OCI-LY3 (cell line): ENCODE measurements at regions not wholly inside any gene's neighbourhood (a gene's known extent, or its start where the extent isn't known, plus 50 kb on each side); places are given as distances from the start of the nearest gene placed in this dataset.

Experiments used
- EZH2phosphoT487 ChIP-seq: fragments of 200-600 bp; shearing (Covaris generic); IDR thresholded peaks from 2 replicates; pipeline ENCODE4 v1.6.1; 2018; ENCODE audit warnings: antibody characterized with exemption, mixed run types, low read depth
- TF ChIP-seq, protein P1 (sequence below): fragments of 200-600, 300-600 bp; sonication (generic); IDR thresholded peaks from 2 replicates; pipeline ENCODE4 v1.5.1; 2014; ENCODE audit warnings: antibody characterized with exemption, low read length, low read depth

DNA sequence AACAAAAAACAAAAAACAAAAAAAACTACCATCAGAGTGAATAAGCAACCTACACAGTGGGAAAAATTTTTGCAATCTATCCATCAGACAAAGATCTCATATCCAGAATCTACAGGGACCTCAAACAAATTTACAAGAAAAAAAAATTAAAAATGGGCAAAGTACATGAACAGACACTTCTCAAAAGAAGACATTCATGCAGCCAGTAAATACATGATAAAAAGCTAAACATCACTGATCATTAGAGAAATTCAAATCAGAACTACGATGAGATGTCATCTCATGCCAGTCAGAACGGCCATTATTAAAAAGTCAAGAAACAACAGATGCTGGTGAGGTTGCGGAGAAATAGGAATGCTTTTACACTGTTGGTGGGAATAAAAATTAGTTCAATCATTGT, 466.5 kb upstream of the ATXN7L3B start:
- TF ChIP-seq, protein P1, sequence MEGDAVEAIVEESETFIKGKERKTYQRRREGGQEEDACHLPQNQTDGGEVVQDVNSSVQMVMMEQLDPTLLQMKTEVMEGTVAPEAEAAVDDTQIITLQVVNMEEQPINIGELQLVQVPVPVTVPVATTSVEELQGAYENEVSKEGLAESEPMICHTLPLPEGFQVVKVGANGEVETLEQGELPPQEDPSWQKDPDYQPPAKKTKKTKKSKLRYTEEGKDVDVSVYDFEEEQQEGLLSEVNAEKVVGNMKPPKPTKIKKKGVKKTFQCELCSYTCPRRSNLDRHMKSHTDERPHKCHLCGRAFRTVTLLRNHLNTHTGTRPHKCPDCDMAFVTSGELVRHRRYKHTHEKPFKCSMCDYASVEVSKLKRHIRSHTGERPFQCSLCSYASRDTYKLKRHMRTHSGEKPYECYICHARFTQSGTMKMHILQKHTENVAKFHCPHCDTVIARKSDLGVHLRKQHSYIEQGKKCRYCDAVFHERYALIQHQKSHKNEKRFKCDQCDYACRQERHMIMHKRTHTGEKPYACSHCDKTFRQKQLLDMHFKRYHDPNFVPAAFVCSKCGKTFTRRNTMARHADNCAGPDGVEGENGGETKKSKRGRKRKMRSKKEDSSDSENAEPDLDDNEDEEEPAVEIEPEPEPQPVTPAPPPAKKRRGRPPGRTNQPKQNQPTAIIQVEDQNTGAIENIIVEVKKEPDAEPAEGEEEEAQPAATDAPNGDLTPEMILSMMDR, result no peak
- no peak for TF ChIP-seq EZH2phosphoT487
